GM23248 (cell line): ENCODE measurements at regions not wholly inside any gene's neighbourhood (a gene's known extent, or its start where the extent isn't known, plus 50 kb on each side); places are given as distances from the start of the nearest gene placed in this dataset.

ENCODE experiments used
- EZH2 ChIP-seq: fragments of 200-600 bp; sonication (generic); IDR thresholded peaks from 2 replicates; pipeline ENCODE4 v1.6.1; 2018; ENCODE audit warnings: antibody characterized with exemption, mild to moderate bottlenecking; ENCODE audit not compliant: insufficient read depth, poor library complexity, severe bottlenecking
- EZH2phosphoT487 ChIP-seq: fragments of 200-600 bp; sonication (generic); IDR thresholded peaks from 2 replicates; pipeline ENCODE4 v1.6.1; 2018; ENCODE audit warnings: antibody characterized with exemption, moderate library complexity, mild to moderate bottlenecking, low read depth; ENCODE audit not compliant: insufficient read depth

DNA sequence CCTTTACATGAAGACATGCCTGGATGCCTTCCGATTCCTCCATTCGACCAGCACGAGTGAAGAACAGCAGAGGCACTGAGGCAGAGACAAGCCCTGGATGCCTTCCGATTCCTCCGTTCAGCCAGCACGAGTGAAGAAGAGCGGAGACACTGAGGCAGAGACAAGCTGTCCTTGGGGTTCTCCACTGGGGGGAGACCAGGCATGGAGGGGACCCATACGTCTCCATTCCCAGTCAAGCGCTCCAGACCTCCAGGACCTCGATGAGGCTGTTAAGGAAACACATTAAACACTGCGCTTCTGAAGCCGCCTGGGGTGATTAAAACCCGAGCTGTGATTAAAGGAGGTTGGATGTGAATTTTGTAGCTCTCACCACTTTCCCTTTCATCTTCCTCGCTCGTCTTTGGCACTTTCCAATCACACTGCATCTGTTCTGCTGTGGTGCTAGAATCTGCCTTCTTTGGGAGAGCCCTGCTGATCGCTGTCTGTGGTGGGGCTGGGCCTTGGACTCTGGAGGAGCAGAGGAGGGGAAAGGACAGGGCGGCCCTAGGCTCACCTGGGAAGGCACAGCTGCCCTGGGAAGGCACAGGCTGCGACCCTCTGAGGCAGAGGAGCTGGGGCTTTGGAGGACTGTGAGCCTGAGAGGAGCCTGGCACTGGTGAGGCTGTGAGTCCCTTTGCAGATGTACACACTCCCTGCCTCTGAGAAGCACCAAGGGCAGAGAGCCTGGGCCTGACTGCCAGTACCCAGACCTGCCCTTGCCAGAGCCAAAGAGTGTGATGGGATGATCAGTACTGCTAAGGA is 463.1 kb upstream of the HS6ST1 start:
- TF ChIP-seq EZH2phosphoT487 (no peak), EZH2 (no peak)
